ENCODE measurements at regions not wholly inside any gene's neighbourhood (a gene's known extent, or its start where the extent isn't known, plus 50 kb on each side); places are given as distances from the start of the nearest gene placed in this dataset.

GRCh38 chr3:38990621-38991020, 61.1 kb downstream of the SCN11A start:
- Histone ChIP-seq H3K36me3 (no peaks in the 10 kb centered on the region), H3K4me1 (no peaks in the 10 kb centered on the region), H3K4me3 (no peak overlapping the region), H3K27me3 (no peaks in the 10 kb centered on the region), H3K27ac (no peak overlapping the region), H3K9me3 (no peaks in the 10 kb centered on the region)
- TF ChIP-seq POLR2A (IDR thresholded peaks at IDR 0.05), result no peak
- TF ChIP-seq, protein P1, sequence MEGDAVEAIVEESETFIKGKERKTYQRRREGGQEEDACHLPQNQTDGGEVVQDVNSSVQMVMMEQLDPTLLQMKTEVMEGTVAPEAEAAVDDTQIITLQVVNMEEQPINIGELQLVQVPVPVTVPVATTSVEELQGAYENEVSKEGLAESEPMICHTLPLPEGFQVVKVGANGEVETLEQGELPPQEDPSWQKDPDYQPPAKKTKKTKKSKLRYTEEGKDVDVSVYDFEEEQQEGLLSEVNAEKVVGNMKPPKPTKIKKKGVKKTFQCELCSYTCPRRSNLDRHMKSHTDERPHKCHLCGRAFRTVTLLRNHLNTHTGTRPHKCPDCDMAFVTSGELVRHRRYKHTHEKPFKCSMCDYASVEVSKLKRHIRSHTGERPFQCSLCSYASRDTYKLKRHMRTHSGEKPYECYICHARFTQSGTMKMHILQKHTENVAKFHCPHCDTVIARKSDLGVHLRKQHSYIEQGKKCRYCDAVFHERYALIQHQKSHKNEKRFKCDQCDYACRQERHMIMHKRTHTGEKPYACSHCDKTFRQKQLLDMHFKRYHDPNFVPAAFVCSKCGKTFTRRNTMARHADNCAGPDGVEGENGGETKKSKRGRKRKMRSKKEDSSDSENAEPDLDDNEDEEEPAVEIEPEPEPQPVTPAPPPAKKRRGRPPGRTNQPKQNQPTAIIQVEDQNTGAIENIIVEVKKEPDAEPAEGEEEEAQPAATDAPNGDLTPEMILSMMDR (IDR thresholded peaks at IDR 0.05), result no peak
- no peak for TF ChIP-seq POLR2AphosphoS5 (IDR thresholded peaks at IDR 0.05; ENCODE audit: insufficient read depth in 1 of 2, low read depth in 1 of 2)
- intact Hi-C loops (cut with DNase I), result no loop called here
- DNase-seq (ENCODE audit: extremely low spot score in 2 of 2), result peak in 1 of 2 donors; percentile 18

DNA sequence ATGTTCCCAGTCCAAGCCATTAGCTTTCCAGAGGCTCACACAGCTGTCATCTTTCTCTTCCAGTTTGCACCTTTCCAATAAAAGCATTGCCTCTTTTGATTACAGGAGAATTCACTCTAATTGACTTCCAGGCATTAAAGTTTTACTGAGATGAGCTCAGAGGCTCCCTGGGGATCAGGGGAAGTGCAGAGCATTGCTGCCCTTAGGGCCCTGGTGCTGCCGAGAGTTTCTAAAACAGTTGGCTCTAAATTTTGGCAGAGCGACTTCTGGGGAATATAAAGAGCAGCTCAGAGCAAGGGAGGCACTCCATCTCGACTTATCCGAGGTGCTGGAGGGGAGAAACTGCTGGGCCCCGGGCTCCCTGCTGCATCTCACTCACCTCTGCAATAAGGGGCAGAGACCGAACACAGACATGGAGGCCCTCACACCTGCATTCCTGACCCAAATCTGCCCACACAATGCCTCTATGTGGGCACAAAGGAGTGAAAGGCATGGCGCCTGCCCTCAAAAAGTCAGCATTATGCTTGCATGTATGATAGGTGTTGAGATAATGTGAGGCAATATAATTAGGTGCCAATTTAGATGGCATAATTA, 61.7 kb downstream of the SCN11A start:
- Histone ChIP-seq H3K27ac (no peak overlapping the region), H3K36me3 (no peaks in the 10 kb centered on the region), H3K27me3 (no peaks in the 10 kb centered on the region), H3K4me3 (no peak overlapping the region), H3K4me1 (no peaks in the 10 kb centered on the region), H3K9me3 (no peaks in the 10 kb centered on the region)
- no peak for TF ChIP-seq POLR2A (IDR thresholded peaks at IDR 0.05)
- TF ChIP-seq POLR2AphosphoS5 (IDR thresholded peaks at IDR 0.05; ENCODE audit: insufficient read depth in 1 of 2, low read depth in 1 of 2), result no peak
- TF ChIP-seq, protein P1 (IDR thresholded peaks at IDR 0.05), result no peak
- DNase-seq (ENCODE audit: extremely low spot score in 2 of 2), result peak in 1 of 2 donors; percentile 49
- intact Hi-C loops (cut with DNase I), result no loop called here

- Histone ChIP-seq H3K36me3 (no peaks in the 10 kb centered on the region), H3K4me3 (no peak overlapping the region), H3K9me3 (no peaks in the 10 kb centered on the region), H3K27ac (no peak overlapping the region), H3K27me3 (no peaks in the 10 kb centered on the region), H3K4me1 (no peaks in the 10 kb centered on the region)
- peak in 1 of 2 donors; percentile 60 for DNase-seq (ENCODE audit: extremely low spot score in 2 of 2)
- intact Hi-C loops (cut with DNase I), result no loop called here
- TF ChIP-seq POLR2A (IDR thresholded peaks at IDR 0.05), result no peak
- TF ChIP-seq, protein P1 (IDR thresholded peaks at IDR 0.05), result no peak
- no peak for TF ChIP-seq POLR2AphosphoS5 (IDR thresholded peaks at IDR 0.05; ENCODE audit: insufficient read depth in 1 of 2, low read depth in 1 of 2)
Measured at GRCh38 chr3:38988955-38989354, 62.8 kb downstream of the SCN11A start.

GRCh38 chr3:38987456-38987855, 64.3 kb downstream of the SCN11A start:
- intact Hi-C loops (cut with DNase I), result loop anchor here (1.0 kb wide), 1 partner anchor 33 kb away; no protein-coding TSS in a partner anchor
- no peaks in the 10 kb centered on the region for H3K9me3 ChIP-seq
- no peaks in the 10 kb centered on the region for H3K36me3 ChIP-seq
- no peaks in the 10 kb centered on the region for H3K4me1 ChIP-seq
- no peak overlapping the region for H3K4me3 ChIP-seq
- DNase-seq (ENCODE audit: extremely low spot score in 2 of 2), result no peak
- no peaks in the 10 kb centered on the region for H3K27me3 ChIP-seq
- no peak overlapping the region for H3K27ac ChIP-seq
- no peak for TF ChIP-seq POLR2A (IDR thresholded peaks at IDR 0.05)
- no peak for TF ChIP-seq POLR2AphosphoS5 (IDR thresholded peaks at IDR 0.05; ENCODE audit: insufficient read depth in 1 of 2, low read depth in 1 of 2)
- TF ChIP-seq, protein P1 (IDR thresholded peaks at IDR 0.05), result no peak

- Histone ChIP-seq H3K4me1 (no peaks in the 10 kb centered on the region), H3K9me3 (no peaks in the 10 kb centered on the region), H3K36me3 (no peaks in the 10 kb centered on the region), H3K27me3 (no peaks in the 10 kb centered on the region), H3K4me3 (no peak overlapping the region), H3K27ac (no peak overlapping the region)
- TF ChIP-seq POLR2A (IDR thresholded peaks at IDR 0.05), result no peak
- no peak for TF ChIP-seq POLR2AphosphoS5 (IDR thresholded peaks at IDR 0.05; ENCODE audit: insufficient read depth in 1 of 2, low read depth in 1 of 2)
- TF ChIP-seq, protein P1 (IDR thresholded peaks at IDR 0.05), result no peak
- no peak for DNase-seq (ENCODE audit: extremely low spot score in 2 of 2)
- intact Hi-C loops (cut with DNase I), result loop anchor here (1.0 kb wide), 1 partner anchor 33 kb away; no protein-coding TSS in a partner anchor
Measured at GRCh38 chr3:38986901-38987300, 64.8 kb downstream of the SCN11A start.

All from vagina (tissue), 2 donors.